ENCODE measurements at regions not wholly inside any gene's neighbourhood (a gene's known extent, or its start where the extent isn't known, plus 50 kb on each side); places are given as distances from the start of the nearest gene placed in this dataset.
A peak's percentile ranks its signal among the peaks of the same experiment; 100 is the strongest.

DNA sequence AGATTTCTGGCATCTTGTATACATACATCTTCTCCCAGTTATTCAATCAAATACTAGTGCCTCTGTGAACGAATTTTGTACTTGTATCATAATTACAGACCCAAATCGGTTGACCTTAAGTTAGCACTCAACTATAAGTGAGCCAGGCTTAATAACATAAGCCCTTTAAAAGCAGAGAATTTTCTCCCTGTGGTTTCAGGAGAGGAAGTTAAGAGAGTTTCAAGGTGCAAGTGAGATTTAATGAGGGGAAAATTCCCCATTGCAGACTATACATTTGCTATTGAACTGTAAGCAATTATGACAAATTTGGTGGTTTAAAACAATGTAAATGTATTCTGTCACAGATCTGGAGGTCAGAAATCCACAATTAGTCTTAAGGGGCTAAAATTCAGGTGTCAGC is 261.9 kb upstream of the NREP start:
- H3K4me1 ChIP-seq = peaks cover 4% of the 10 kb centered on the region
- TF ChIP-seq CTCF (IDR thresholded peaks at IDR 0.05; ENCODE audit: borderline replicate concordance) = no peak
- no peaks in the 10 kb centered on the region for H3K9me3 ChIP-seq (replicated peaks)
- H3K36me3 ChIP-seq = no peaks in the 10 kb centered on the region
- no peak overlapping the region for H3K27ac ChIP-seq (replicated peaks)
- H3K4me3 ChIP-seq = no peak overlapping the region
- no peaks in the 10 kb centered on the region for H3K27me3 ChIP-seq (ENCODE audit: low read depth)
- DNase-seq = no peak
- intact Hi-C loops (cut with micrococcal nuclease) = no loop called here

DNA sequence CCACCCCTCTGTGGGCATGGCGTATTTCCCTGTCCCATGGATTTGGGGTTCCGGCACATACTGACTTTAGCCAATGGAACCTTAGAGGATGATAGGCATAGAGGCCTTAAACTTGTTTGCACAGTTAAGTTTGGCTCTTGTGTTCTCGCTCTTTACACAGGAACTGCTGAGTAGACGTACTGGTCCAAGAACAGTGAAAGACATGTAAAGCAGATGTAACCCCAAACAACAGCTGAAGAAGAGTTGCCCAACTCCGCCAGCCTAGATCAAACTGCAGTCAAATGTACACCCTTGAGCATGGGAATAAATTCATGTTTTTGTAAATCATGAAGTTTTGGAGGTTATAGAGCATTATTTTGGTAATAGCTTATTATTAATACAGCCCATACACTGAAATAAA is 260.0 kb upstream of the NREP start:
- peaks cover 23% of the 10 kb centered on the region for H3K4me1 ChIP-seq
- no peak for DNase-seq
- H3K36me3 ChIP-seq = no peaks in the 10 kb centered on the region
- no peak overlapping the region for H3K27ac ChIP-seq (replicated peaks)
- no peaks in the 10 kb centered on the region for H3K27me3 ChIP-seq (ENCODE audit: low read depth)
- no peak for TF ChIP-seq CTCF (IDR thresholded peaks at IDR 0.05; ENCODE audit: borderline replicate concordance)
- no peak overlapping the region for H3K4me3 ChIP-seq
- no peaks in the 10 kb centered on the region for H3K9me3 ChIP-seq (replicated peaks)
- intact Hi-C loops (cut with micrococcal nuclease) = no loop called here

DNA sequence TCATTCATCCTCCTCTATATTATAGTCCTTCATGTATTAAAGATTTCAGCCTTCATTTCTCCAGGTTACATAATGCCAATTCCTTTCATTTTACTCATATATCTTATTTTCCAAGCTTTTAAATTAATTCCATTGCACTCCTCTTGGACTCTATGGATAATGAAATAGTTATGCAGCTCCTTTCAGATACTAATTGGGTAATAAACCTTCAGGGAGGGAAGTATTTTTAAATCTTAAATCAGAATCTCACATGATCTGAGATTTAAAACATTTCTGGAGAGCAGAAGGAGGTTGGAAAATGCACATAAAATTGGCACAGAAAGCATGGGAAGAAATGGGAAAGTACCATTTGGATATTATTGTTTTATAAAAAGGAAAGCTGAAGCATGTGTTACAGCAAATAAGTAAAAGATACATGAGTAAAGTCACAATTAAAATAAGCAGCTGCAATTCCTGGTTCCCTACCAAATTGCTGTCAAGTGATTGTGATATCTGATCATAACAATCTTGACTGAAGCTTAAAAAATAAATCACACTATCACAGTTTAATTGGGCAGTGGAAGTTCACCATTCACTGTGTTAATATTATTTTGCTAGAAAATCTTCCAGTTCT is 257.9 kb upstream of the NREP start:
- Histone ChIP-seq H3K27ac (replicated peaks) (no peak overlapping the region), H3K27me3 (ENCODE audit: low read depth) (no peaks in the 10 kb centered on the region), H3K4me1 (peaks cover 30% of the 10 kb centered on the region), H3K9me3 (replicated peaks) (no peaks in the 10 kb centered on the region), H3K4me3 (no peak overlapping the region), H3K36me3 (no peaks in the 10 kb centered on the region)
- no peak for TF ChIP-seq CTCF (IDR thresholded peaks at IDR 0.05; ENCODE audit: borderline replicate concordance)
- intact Hi-C loops (cut with micrococcal nuclease) = no loop called here
- DNase-seq = no peak

- Histone ChIP-seq H3K9me3 (replicated peaks) (no peaks in the 10 kb centered on the region), H3K27me3 (ENCODE audit: low read depth) (no peaks in the 10 kb centered on the region), H3K4me3 (no peak overlapping the region), H3K4me1 (peaks cover 30% of the 10 kb centered on the region), H3K27ac (replicated peaks) (no peak overlapping the region), H3K36me3 (no peaks in the 10 kb centered on the region)
- intact Hi-C loops (cut with micrococcal nuclease) = loop anchor here (2.0 kb wide), 1 partner anchor 133 kb away; no protein-coding TSS in a partner anchor
- no peak for DNase-seq
- TF ChIP-seq CTCF (IDR thresholded peaks at IDR 0.05; ENCODE audit: borderline replicate concordance) = no peak
These were observed 256.7 kb upstream of the NREP start for GRCh38 chr5:112013660-112014059.

- no peaks in the 10 kb centered on the region for H3K27me3 ChIP-seq (ENCODE audit: low read depth)
- DNase-seq = no peak
- H3K4me3 ChIP-seq = no peak overlapping the region
- intact Hi-C loops (cut with micrococcal nuclease) = loop anchor here (2.0 kb wide), 1 partner anchor 135 kb away; no protein-coding TSS in a partner anchor
- H3K9me3 ChIP-seq (replicated peaks) = no peaks in the 10 kb centered on the region
- H3K4me1 ChIP-seq = peaks cover 30% of the 10 kb centered on the region
- peak overlapping the region; percentile 60 for H3K27ac ChIP-seq (replicated peaks)
- H3K36me3 ChIP-seq = no peaks in the 10 kb centered on the region
- TF ChIP-seq CTCF (IDR thresholded peaks at IDR 0.05; ENCODE audit: borderline replicate concordance) = no peak
These were observed 255.1 kb upstream of the NREP start for GRCh38 chr5:112012104-112012503.

All from left ventricle myocardium inferior (tissue), 1 donor.